T-cell (primary cell): ENCODE measurements at regions not wholly inside any gene's neighbourhood (a gene's known extent, or its start where the extent isn't known, plus 50 kb on each side); places are given as distances from the start of the nearest gene placed in this dataset.

Experiments
- ATAC-seq, 4 experiments: fragments of 200-7000 bp in 3 of 4; fragments of 150-1000 bp in 1 of 4; cut with Tn5 transposase; replicated peaks in 1 of 4; 1 replicate in 3 of 4; 2 replicates in 1 of 4; pipeline ENCODE4 v1.10.0; 2021; ENCODE audit warnings: moderate library complexity in 3 of 4, mild to moderate bottlenecking in 2 of 4, moderate number of reproducible peaks in 1 of 4
- CTCF ChIA-PET, 2 donors: fragments of 300-600 bp; sonication (Branson Sonifier 250); formaldehyde crosslinking; loops; one replicate each; lab custom pipeline; 2022; ENCODE audit warnings: antibody characterized with exemption in 2 of 2; lab: Charles Lee
- POLR2A ChIA-PET, 2 donors: fragments of 300-600 bp; sonication (Branson Sonifier 250); formaldehyde crosslinking; loops; one replicate each; lab custom pipeline; 2022; ENCODE audit warnings: antibody characterized with exemption in 2 of 2; lab: Charles Lee
- DNase-seq, 35 experiments: peaks; one replicate each; pipeline versions ENCODE4 v3.0.0 to v3.0.0-alpha.2; 2013 to 2023
- H3K27ac ChIP-seq: one replicate; pipeline ENCODE4 v1.5.1; 2013; ENCODE audit warnings: low read length
- H3K27me3 ChIP-seq, 2 experiments: replicated peaks in 1 of 2; 1 replicate in 1 of 2; 2 replicates in 1 of 2; pipeline versions ENCODE4 v1.6.1 to v1.7.0; 2013; ENCODE audit warnings: low read length in 1 of 2, mixed read lengths in 1 of 2; ENCODE audit not compliant: control insufficient read depth in 2 of 2, insufficient read depth in 2 of 2; ENCODE audit errors: extremely low read depth in 1 of 2
- H3K36me3 ChIP-seq, 2 donors: 1 replicate in 1 of 2; 2 replicates in 1 of 2; pipeline versions ENCODE4 v1.6.1 to v1.7.0; 2013; ENCODE audit warnings: low read length in 1 of 2; ENCODE audit not compliant: control insufficient read depth in 2 of 2, insufficient read depth in 1 of 2; ENCODE audit errors: extremely low read depth in 1 of 2
- H3K4me1 ChIP-seq, 2 experiments: 1 replicate in 1 of 2; 2 replicates in 1 of 2; pipeline versions ENCODE4 v1.6.1 to v1.7.0; 2013; ENCODE audit warnings: low read length in 2 of 2, mixed read lengths in 1 of 2; ENCODE audit not compliant: insufficient read depth in 2 of 2, control insufficient read depth in 1 of 2; ENCODE audit errors: extremely low read depth in 1 of 2
- H3K4me3 ChIP-seq, 2 donors: 1 replicate in 1 of 2; 2 replicates in 1 of 2; pipeline versions ENCODE4 v1.5.1 to v1.7.0; 2013; ENCODE audit warnings: mild to moderate bottlenecking in 2 of 2, low read length in 1 of 2, moderate library complexity in 1 of 2; ENCODE audit not compliant: control insufficient read depth in 1 of 2; ENCODE audit errors: extremely low read depth in 1 of 2
- H3K9me3 ChIP-seq: 2 replicates; pipeline ENCODE4 v1.7.0; 2013
- H3K27ac Mint-ChIP-seq, 2 donors: one replicate each; pipeline ENCODE4 v1.8.0; 2020 to 2021; ENCODE audit warnings: mild to moderate bottlenecking in 2 of 2, mixed read lengths in 2 of 2
- H3K27me3 Mint-ChIP-seq, 2 donors: one replicate each; pipeline ENCODE4 v1.8.0; 2021 to 2022; ENCODE audit warnings: mixed read lengths in 2 of 2
- H3K36me3 Mint-ChIP-seq: one replicate; pipeline ENCODE4 v1.8.0; 2021; ENCODE audit warnings: mixed read lengths
- H3K4me1 Mint-ChIP-seq, 3 donors: one replicate each; pipeline ENCODE4 v1.8.0; 2020 to 2022; ENCODE audit warnings: mixed read lengths in 3 of 3, mild to moderate bottlenecking in 1 of 3
- H3K4me3 Mint-ChIP-seq, 3 donors: one replicate each; pipeline ENCODE4 v1.8.0; 2020 to 2022; ENCODE audit warnings: mild to moderate bottlenecking in 3 of 3, mixed read lengths in 3 of 3, moderate library complexity in 3 of 3
- H3K9me3 Mint-ChIP-seq, 3 donors: one replicate each; pipeline ENCODE4 v1.8.0; 2020 to 2022; ENCODE audit warnings: mixed read lengths in 3 of 3
- WGBS: methylation state at CpG from one replicate; pipeline ENCODE4 v1.1.5; 2013; ENCODE audit warnings: missing lambda C conversion rate; ENCODE audit not compliant: insufficient coverage; 5-methylcytosine and 5-hydroxymethylcytosine counted together

GRCh38 chr18:44517136-44517535, 163.6 kb upstream of the SETBP1 start:
- no peaks in the 10 kb centered on the region for H3K36me3 Mint-ChIP-seq
- H3K4me3 ChIP-seq = no peak overlapping the region
- H3K4me1 ChIP-seq = no peaks in the 10 kb centered on the region
- H3K4me1 Mint-ChIP-seq = no peaks in the 10 kb centered on the region
- H3K4me3 Mint-ChIP-seq = no peak overlapping the region
- no peak for DNase-seq
- ATAC-seq = no peak
- H3K36me3 ChIP-seq = no peaks in the 10 kb centered on the region
- H3K27ac Mint-ChIP-seq = no peak overlapping the region
- no peaks in the 10 kb centered on the region for H3K27me3 ChIP-seq
- H3K9me3 ChIP-seq = no peaks in the 10 kb centered on the region
- H3K27ac ChIP-seq = no peak overlapping the region
- no peaks in the 10 kb centered on the region for H3K27me3 Mint-ChIP-seq
- WGBS = no CpG with 5 or more reads among the region's 3 CpGs
- H3K9me3 Mint-ChIP-seq = no peaks in the 10 kb centered on the region
- POLR2A ChIA-PET = no interaction called here
- CTCF ChIA-PET = no interaction called here

- no peaks in the 10 kb centered on the region for H3K36me3 Mint-ChIP-seq
- DNase-seq = no peak
- POLR2A ChIA-PET = no interaction called here
- H3K4me3 ChIP-seq = no peak overlapping the region
- H3K9me3 ChIP-seq = no peaks in the 10 kb centered on the region
- no peaks in the 10 kb centered on the region for H3K4me1 Mint-ChIP-seq
- no peak overlapping the region for H3K4me3 Mint-ChIP-seq
- H3K4me1 ChIP-seq = no peaks in the 10 kb centered on the region
- no peak for ATAC-seq
- WGBS = 79% methylated on average over 3 of the region's 4 CpGs
- H3K27ac ChIP-seq = no peak overlapping the region
- no peaks in the 10 kb centered on the region for H3K27me3 ChIP-seq
- H3K27ac Mint-ChIP-seq = no peak overlapping the region
- CTCF ChIA-PET = no interaction called here
- H3K9me3 Mint-ChIP-seq = no peaks in the 10 kb centered on the region
- H3K27me3 Mint-ChIP-seq = no peaks in the 10 kb centered on the region
- H3K36me3 ChIP-seq = no peaks in the 10 kb centered on the region
Measured at GRCh38 chr18:44518091-44518615, 162.5 kb upstream of the SETBP1 start.

- Mint-ChIP-seq H3K36me3 (no peaks in the 10 kb centered on the region), H3K27me3 (no peaks in the 10 kb centered on the region), H3K9me3 (no peaks in the 10 kb centered on the region), H3K4me1 (no peaks in the 10 kb centered on the region), H3K4me3 (no peak overlapping the region), H3K27ac (no peak overlapping the region)
- ChIA-PET POLR2A (no interaction called here), CTCF (no interaction called here)
- Histone ChIP-seq H3K9me3 (no peaks in the 10 kb centered on the region), H3K27me3 (no peaks in the 10 kb centered on the region), H3K4me3 (no peak overlapping the region), H3K4me1 (no peaks in the 10 kb centered on the region), H3K27ac (no peak overlapping the region), H3K36me3 (no peaks in the 10 kb centered on the region)
- no CpG with 5 or more reads among the region's 1 CpG for WGBS
- DNase-seq (no peak), ATAC-seq (no peak)
Measured at GRCh38 chr18:44518666-44519065, 162.0 kb upstream of the SETBP1 start.

- no peaks in the 10 kb centered on the region for H3K36me3 ChIP-seq
- no CpG with 5 or more reads among the region's 3 CpGs for WGBS
- no peaks in the 10 kb centered on the region for H3K36me3 Mint-ChIP-seq
- no peak overlapping the region for H3K4me3 Mint-ChIP-seq
- no peaks in the 10 kb centered on the region for H3K4me1 ChIP-seq
- DNase-seq (no peak), ATAC-seq (no peak)
- H3K27me3 ChIP-seq = no peaks in the 10 kb centered on the region
- H3K4me3 ChIP-seq = no peak overlapping the region
- H3K27ac Mint-ChIP-seq = no peak overlapping the region
- no peaks in the 10 kb centered on the region for H3K9me3 Mint-ChIP-seq
- no peaks in the 10 kb centered on the region for H3K9me3 ChIP-seq
- POLR2A ChIA-PET = no interaction called here
- no peaks in the 10 kb centered on the region for H3K27me3 Mint-ChIP-seq
- CTCF ChIA-PET = no interaction called here
- no peaks in the 10 kb centered on the region for H3K4me1 Mint-ChIP-seq
- H3K27ac ChIP-seq = no peak overlapping the region
Measured at GRCh38 chr18:44520981-44521667, 159.6 kb upstream of the SETBP1 start.

GRCh38 chr18:44521668-44522022, 159.0 kb upstream of the SETBP1 start:
- H3K27ac ChIP-seq = no peak overlapping the region
- H3K36me3 Mint-ChIP-seq = no peaks in the 10 kb centered on the region
- POLR2A ChIA-PET = no interaction called here
- H3K4me3 ChIP-seq = no peak overlapping the region
- no peaks in the 10 kb centered on the region for H3K27me3 Mint-ChIP-seq
- no peaks in the 10 kb centered on the region for H3K9me3 ChIP-seq
- DNase-seq (no peak), ATAC-seq (no peak)
- no peaks in the 10 kb centered on the region for H3K27me3 ChIP-seq
- peaks cover 0 to 4% of the 10 kb centered on the region in 2 experiments for H3K4me1 ChIP-seq
- H3K9me3 Mint-ChIP-seq = no peaks in the 10 kb centered on the region
- no peaks in the 10 kb centered on the region for H3K36me3 ChIP-seq
- CTCF ChIA-PET = no interaction called here
- no peak overlapping the region for H3K27ac Mint-ChIP-seq
- H3K4me3 Mint-ChIP-seq = no peak overlapping the region
- peaks cover 0 to 2% (median 1%) of the 10 kb centered on the region in 3 donors for H3K4me1 Mint-ChIP-seq

GRCh38 chr18:44526705-44527415, 153.8 kb upstream of the SETBP1 start:
- Histone ChIP-seq H3K9me3 (no peaks in the 10 kb centered on the region), H3K27me3 (no peaks in the 10 kb centered on the region), H3K4me1 (peaks cover 0 to 9% of the 10 kb centered on the region in 2 experiments), H3K27ac (no peak overlapping the region), H3K4me3 (no peak overlapping the region), H3K36me3 (no peaks in the 10 kb centered on the region)
- Mint-ChIP-seq H3K9me3 (no peaks in the 10 kb centered on the region), H3K4me3 (no peak overlapping the region), H3K4me1 (peaks cover 0 to 9% (median 8%) of the 10 kb centered on the region in 3 donors), H3K27me3 (no peaks in the 10 kb centered on the region), H3K27ac (no peak overlapping the region), H3K36me3 (no peaks in the 10 kb centered on the region)
- ChIA-PET POLR2A (no interaction called here), CTCF (no interaction called here)
- no peak for DNase-seq
- no peak for ATAC-seq
